PFSK-1 (cell line): ENCODE measurements at regions not wholly inside any gene's neighbourhood (a gene's known extent, or its start where the extent isn't known, plus 50 kb on each side); places are given as distances from the start of the nearest gene placed in this dataset.

Source experiments
- FOXP2 ChIP-seq: optimal IDR thresholded peaks from 2 replicates; pipeline ENCODE3; 2011; ENCODE audit warnings: borderline replicate concordance, control low read depth, inconsistent platforms; ENCODE audit not compliant: insufficient read depth; ENCODE audit errors: extremely low read length, extremely low read depth
- POLR2AphosphoS5 ChIP-seq: IDR thresholded peaks from 2 replicates; pipeline ENCODE4 v1.6.1; 2012; ENCODE audit warnings: low read depth, mild to moderate bottlenecking, control low read depth, low read length, moderate library complexity
- SIN3A ChIP-seq: IDR thresholded peaks from 2 replicates; pipeline ENCODE4 v1.6.1; 2012; ENCODE audit warnings: mild to moderate bottlenecking, low read length, moderate library complexity, borderline replicate concordance; ENCODE audit not compliant: insufficient read depth
- TAF1 ChIP-seq: IDR thresholded peaks from 2 replicates; pipeline ENCODE4 v1.6.1; 2012; ENCODE audit warnings: low read length, control low read depth, borderline replicate concordance; ENCODE audit not compliant: insufficient read depth
- TF ChIP-seq, protein P1 (sequence below), 2 experiments: IDR thresholded peaks; 2 replicates each; pipeline versions ENCODE4 v1.6.1 to v1.8.0; 2011 to 2012; ENCODE audit warnings: low read depth in 2 of 2, low read length in 2 of 2, control low read depth in 1 of 2, inconsistent platforms in 1 of 2, mild to moderate bottlenecking in 1 of 2, moderate library complexity in 1 of 2; ENCODE audit not compliant: insufficient read depth in 1 of 2

DNA sequence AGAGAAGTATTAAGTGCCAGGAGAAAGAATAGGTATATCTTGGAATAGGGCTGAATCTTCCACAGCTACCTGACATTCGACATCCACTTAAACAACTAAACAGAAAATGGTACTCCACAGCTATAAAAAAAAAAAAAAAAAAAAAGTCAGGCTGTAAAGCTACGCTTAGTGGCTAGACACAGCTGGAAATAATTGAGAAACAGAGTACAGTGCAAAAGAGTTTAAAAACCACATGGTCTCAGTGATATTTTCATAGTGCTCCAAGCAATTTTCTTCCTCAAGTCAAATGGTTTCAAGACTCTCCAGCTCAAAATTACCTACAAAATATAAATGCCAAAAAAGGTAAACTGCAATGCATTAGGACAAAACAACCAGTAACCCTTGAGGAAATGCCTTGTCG, 607.1 kb downstream of the KCNJ2 start:
- TF ChIP-seq POLR2AphosphoS5, result no peak
- TF ChIP-seq, protein P1, sequence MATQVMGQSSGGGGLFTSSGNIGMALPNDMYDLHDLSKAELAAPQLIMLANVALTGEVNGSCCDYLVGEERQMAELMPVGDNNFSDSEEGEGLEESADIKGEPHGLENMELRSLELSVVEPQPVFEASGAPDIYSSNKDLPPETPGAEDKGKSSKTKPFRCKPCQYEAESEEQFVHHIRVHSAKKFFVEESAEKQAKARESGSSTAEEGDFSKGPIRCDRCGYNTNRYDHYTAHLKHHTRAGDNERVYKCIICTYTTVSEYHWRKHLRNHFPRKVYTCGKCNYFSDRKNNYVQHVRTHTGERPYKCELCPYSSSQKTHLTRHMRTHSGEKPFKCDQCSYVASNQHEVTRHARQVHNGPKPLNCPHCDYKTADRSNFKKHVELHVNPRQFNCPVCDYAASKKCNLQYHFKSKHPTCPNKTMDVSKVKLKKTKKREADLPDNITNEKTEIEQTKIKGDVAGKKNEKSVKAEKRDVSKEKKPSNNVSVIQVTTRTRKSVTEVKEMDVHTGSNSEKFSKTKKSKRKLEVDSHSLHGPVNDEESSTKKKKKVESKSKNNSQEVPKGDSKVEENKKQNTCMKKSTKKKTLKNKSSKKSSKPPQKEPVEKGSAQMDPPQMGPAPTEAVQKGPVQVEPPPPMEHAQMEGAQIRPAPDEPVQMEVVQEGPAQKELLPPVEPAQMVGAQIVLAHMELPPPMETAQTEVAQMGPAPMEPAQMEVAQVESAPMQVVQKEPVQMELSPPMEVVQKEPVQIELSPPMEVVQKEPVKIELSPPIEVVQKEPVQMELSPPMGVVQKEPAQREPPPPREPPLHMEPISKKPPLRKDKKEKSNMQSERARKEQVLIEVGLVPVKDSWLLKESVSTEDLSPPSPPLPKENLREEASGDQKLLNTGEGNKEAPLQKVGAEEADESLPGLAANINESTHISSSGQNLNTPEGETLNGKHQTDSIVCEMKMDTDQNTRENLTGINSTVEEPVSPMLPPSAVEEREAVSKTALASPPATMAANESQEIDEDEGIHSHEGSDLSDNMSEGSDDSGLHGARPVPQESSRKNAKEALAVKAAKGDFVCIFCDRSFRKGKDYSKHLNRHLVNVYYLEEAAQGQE (IDR thresholded peaks at IDR 0.05; ENCODE audit: insufficient read depth in 1 of 2, low read depth in 2 of 2, low read length in 2 of 2), result no peak
- TF ChIP-seq TAF1, result no peak
- no peak for TF ChIP-seq SIN3A
- TF ChIP-seq FOXP2, result no peak

DNA sequence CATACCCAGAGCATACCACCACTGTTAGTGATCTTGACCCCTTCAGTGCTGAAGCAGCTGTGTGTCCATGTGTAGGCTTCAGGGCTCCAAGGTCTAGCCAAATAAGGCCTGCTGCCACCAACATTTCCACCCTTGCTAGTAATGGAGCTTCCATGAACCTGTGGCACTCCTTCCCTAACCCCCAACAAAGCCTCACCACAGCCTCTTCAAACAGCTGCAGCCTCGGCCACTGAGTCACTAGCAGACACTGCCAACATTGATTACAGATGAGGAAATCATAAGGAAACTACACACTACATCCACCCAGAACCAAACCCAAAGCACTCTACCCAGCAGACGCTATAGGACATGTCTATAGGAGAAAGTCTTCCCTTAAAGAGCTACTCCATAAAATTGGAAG, 610.7 kb downstream of the KCNJ2 start:
- TF ChIP-seq FOXP2, result no peak
- TF ChIP-seq POLR2AphosphoS5, result no peak
- TF ChIP-seq SIN3A, result no peak
- no peak for TF ChIP-seq TAF1
- TF ChIP-seq, protein P1 (IDR thresholded peaks at IDR 0.05; ENCODE audit: insufficient read depth in 1 of 2, low read depth in 2 of 2, low read length in 2 of 2), result no peak

DNA sequence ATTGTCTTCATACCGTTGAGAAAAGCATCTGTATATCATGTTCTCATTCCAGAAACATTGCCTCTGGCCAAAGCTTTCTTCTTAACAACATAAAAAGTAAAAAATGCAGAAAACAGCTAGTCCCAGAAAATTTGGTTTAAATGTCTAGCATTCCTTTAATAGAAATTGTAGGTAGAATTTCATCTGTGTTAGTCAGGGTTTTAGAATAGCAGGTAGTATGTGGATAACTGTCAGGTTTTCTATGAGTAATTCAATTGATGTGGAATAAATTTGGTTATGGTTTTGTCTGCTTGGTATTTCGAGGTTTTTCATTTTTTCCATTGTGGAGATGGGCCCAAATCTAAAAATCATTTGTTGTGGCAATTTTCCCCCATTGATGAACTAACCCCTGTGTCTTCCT, 616.7 kb downstream of the KCNJ2 start:
- TF ChIP-seq TAF1 (no peak), SIN3A (no peak), POLR2AphosphoS5 (no peak), FOXP2 (no peak)
- TF ChIP-seq, protein P1 (IDR thresholded peaks at IDR 0.05; ENCODE audit: insufficient read depth in 1 of 2, low read depth in 2 of 2, low read length in 2 of 2), result no peak

DNA sequence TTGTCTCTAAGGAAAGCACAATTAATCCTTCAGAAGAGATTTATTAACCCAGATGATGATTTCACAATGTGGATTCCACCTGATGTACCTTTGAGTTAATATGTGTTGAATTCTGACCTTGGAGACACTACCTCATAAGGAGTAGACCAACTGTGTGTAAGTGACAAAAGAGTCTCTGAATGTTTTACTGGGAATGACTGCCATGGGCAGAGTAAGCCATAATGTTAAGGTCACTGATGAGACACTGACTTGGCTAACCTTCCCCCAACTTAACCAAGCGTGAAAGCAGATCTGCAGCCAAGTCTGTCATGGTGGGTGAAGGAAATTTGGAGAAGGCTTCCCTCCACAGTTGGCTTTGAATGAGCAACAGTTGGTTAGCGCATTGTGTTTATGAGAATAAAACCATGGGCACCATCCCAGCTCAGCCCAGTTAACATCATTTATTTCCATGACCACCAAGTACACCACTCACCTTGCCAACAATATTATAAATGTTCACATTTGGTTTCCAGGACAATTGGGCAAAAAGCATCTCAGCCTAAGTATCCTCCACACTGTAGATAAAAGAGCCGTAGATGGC, 618.5 kb downstream of the KCNJ2 start:
- no peak for TF ChIP-seq TAF1

DNA sequence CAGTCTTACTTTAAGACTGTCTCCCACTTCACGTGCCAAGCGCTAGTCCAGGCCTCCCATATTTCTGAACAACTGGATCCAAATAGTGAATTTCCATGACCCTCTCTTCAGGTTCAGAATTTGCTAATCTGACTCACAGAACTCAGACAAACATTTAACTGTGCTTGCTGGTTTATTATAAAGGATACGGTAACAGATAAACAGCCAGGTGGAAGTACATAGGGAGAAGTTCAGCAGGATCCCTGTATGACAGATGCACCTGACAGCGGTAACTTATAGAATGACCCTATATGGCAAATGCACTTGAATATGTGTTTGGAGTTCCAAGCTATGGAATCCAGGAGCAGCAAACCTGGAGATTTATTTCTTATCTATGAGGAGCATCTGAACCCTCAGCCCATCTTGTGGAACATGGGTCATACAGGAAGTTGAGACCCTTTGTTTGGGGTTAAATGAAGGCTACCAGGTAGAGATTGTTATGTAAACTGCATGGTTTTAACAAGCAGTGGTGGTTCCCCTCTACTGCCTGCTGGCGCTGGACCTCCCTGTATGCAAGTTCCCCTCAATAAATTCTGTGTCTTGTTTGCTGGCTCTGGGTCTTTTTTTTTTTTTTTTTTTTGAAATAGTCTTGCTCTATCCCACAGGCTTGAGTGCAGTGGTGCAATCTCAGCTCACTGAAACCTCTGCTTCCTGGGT, 622.6 kb downstream of the KCNJ2 start:
- no peak for TF ChIP-seq TAF1
- no peak for TF ChIP-seq POLR2AphosphoS5
- no peak for TF ChIP-seq FOXP2
- TF ChIP-seq SIN3A, result no peak
- TF ChIP-seq, protein P1 (IDR thresholded peaks at IDR 0.05; ENCODE audit: insufficient read depth in 1 of 2, low read depth in 2 of 2, low read length in 2 of 2), result no peak
